SK-N-SH (cell line): ENCODE measurements at regions not wholly inside any gene's neighbourhood (a gene's known extent, or its start where the extent isn't known, plus 50 kb on each side); places are given as distances from the start of the nearest gene placed in this dataset.

Experiments used
- JUND ChIP-seq: IDR thresholded peaks from 2 replicates; pipeline ENCODE4 v1.4.0; 2012
- TCF12 ChIP-seq: IDR thresholded peaks from 2 replicates; pipeline ENCODE4 v1.4.0; 2012
- small RNA-seq, 7 experiments: library from RNA; depleted of rRNA; stranded (forward); fragments of <200 nt; gene quantifications; one replicate each; pipeline ENCODE3, GENCODE V24; 2012
- TF ChIP-seq, protein P1 (sequence below): IDR thresholded peaks from 2 replicates; pipeline ENCODE4 v1.4.0; 2012; ENCODE audit warnings: low read depth, borderline replicate concordance

DNA sequence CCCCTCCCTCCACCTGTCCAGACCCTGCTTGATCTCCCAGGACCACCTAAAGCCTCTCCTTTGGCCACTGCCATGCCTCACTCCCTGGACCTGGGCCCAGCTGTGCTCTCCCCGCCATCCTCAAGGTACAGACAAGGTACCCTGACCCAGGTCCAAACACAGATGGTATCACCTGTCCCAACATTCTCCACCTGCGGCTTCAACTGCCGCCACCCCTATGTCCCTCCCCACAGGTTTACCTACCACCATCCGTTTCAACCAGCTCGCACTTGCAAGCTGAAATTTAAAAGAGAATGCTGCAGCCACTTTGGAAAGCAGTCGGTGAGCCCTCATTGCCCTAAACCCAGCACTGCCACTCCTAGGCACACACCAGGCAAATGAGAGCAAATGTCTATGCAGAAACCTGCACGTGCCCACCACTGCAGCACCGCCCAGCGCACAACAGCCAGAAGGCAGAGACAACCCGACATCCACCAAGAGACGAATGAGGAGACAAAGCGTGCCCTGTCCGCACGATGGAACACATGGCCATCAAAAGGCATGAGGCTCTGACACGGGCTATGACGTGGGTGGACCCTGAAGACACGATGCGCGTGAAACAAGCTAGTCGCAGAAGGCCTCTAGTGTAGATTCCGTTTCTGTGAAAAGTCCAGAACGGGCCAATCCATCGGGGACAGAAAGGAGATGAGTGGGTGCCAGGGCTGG is 71.0 kb downstream of the RFLNA start (continued):
- TF ChIP-seq, protein P1, sequence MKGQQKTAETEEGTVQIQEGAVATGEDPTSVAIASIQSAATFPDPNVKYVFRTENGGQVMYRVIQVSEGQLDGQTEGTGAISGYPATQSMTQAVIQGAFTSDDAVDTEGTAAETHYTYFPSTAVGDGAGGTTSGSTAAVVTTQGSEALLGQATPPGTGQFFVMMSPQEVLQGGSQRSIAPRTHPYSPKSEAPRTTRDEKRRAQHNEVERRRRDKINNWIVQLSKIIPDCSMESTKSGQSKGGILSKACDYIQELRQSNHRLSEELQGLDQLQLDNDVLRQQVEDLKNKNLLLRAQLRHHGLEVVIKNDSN = no peak
- TF ChIP-seq TCF12 (no peak), JUND (no peak)

Small RNA genes in the stretch of these regions (small RNA-seq; reads per million reads assigned to genes)
- gene AC073916.1 = 0 reads per million in 7 experiments
